Hepatocyte (in vitro differentiated cells): ENCODE measurements at regions not wholly inside any gene's neighbourhood (a gene's known extent, or its start where the extent isn't known, plus 50 kb on each side); places are given as distances from the start of the nearest gene placed in this dataset.

Experiments
- EZH2 ChIP-seq: fragments of 200-600 bp; sonication (generic); IDR thresholded peaks from 2 replicates; pipeline ENCODE4 v1.6.1; 2016; ENCODE audit warnings: antibody characterized with exemption, mild to moderate bottlenecking, borderline replicate concordance
- TF ChIP-seq, protein P1 (sequence below): fragments of 200-600 bp; sonication (generic); IDR thresholded peaks from 2 replicates; pipeline ENCODE4 v1.5.1; 2016; ENCODE audit warnings: antibody characterized with exemption, mild to moderate bottlenecking; ENCODE audit not compliant: poor library complexity

DNA sequence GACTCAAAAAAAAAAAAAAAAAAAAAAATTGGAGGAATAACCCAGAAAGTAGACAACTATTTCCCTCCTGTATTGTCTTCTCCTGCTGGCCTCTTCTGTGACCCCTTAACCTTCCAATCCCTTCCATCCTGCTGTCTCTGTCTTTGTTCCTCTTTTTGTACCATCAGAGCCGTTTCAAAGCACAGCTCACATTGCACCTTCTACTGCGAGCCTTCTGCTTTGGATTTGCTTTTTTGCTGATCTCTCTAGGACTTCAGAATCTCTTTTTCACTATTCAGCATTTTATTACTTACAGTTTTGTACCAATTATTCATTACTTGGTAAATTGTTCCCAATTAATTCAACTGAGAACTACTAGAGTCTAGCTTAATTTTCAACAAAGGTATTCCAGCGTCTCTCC lies 284.0 kb upstream of the TBL1XR1 start:
- no peak for TF ChIP-seq EZH2
- TF ChIP-seq, protein P1, sequence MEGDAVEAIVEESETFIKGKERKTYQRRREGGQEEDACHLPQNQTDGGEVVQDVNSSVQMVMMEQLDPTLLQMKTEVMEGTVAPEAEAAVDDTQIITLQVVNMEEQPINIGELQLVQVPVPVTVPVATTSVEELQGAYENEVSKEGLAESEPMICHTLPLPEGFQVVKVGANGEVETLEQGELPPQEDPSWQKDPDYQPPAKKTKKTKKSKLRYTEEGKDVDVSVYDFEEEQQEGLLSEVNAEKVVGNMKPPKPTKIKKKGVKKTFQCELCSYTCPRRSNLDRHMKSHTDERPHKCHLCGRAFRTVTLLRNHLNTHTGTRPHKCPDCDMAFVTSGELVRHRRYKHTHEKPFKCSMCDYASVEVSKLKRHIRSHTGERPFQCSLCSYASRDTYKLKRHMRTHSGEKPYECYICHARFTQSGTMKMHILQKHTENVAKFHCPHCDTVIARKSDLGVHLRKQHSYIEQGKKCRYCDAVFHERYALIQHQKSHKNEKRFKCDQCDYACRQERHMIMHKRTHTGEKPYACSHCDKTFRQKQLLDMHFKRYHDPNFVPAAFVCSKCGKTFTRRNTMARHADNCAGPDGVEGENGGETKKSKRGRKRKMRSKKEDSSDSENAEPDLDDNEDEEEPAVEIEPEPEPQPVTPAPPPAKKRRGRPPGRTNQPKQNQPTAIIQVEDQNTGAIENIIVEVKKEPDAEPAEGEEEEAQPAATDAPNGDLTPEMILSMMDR, result no peak
